Activated CD8-positive, alpha-beta memory T cell treated with anti-CD3 and anti-CD28 coated beads, Interleukin-2, amount 50 U/mL, for 48 hours (primary cell): ENCODE measurements at regions not wholly inside any gene's neighbourhood (a gene's known extent, or its start where the extent isn't known, plus 50 kb on each side); places are given as distances from the start of the nearest gene placed in this dataset.

Experiments
- DNase-seq: peaks from one replicate; pipeline ENCODE4 v3.0.0-alpha.2; 2020

- no peak for DNase-seq
These were observed 174.3 kb upstream of the CCND2 start for GRCh38 chr12:4099276-4099675.

GRCh38 chr12:4091016-4091743, 182.4 kb upstream of the CCND2 start:
- no peak for DNase-seq

- DNase-seq: no peak
These were observed 183.6 kb upstream of the CCND2 start for GRCh38 chr12:4089956-4090355.

GRCh38 chr12:4089121-4089606, 184.4 kb upstream of the CCND2 start:
- no peak for DNase-seq

GRCh38 chr12:4088451-4088850, 185.1 kb upstream of the CCND2 start:
- DNase-seq: no peak

- DNase-seq: no peak
These were observed 187.1 kb upstream of the CCND2 start for GRCh38 chr12:4086481-4086880.

- no peak for DNase-seq
These were observed 189.0 kb upstream of the CCND2 start for GRCh38 chr12:4084573-4084972.

GRCh38 chr12:4082809-4083403, 190.7 kb upstream of the CCND2 start:
- no peak for DNase-seq

- no peak for DNase-seq
These were observed 193.3 kb upstream of the CCND2 start for GRCh38 chr12:4080213-4080612.

- DNase-seq: no peak
These were observed 199.4 kb upstream of the CCND2 start for GRCh38 chr12:4074129-4074528.

- no peak for DNase-seq
These were observed 196.4 kb upstream of the PARP11 start for GRCh38 chr12:4069670-4070010.

GRCh38 chr12:4068981-4069669, 195.9 kb upstream of the PARP11 start:
- no peak for DNase-seq

GRCh38 chr12:4064008-4064407, 190.8 kb upstream of the PARP11 start:
- no peak for DNase-seq

GRCh38 chr12:4059898-4060568, 186.8 kb upstream of the PARP11 start:
- no peak for DNase-seq

GRCh38 chr12:4056910-4057845, 184.0 kb upstream of the PARP11 start:
- DNase-seq: no peak

- no peak for DNase-seq
These were observed 181.4 kb upstream of the PARP11 start for GRCh38 chr12:4054630-4055029.

- no peak for DNase-seq
These were observed 179.5 kb upstream of the PARP11 start for GRCh38 chr12:4052691-4053090.

- no peak for DNase-seq
These were observed 178.4 kb upstream of the PARP11 start for GRCh38 chr12:4051596-4051995.

- no peak for DNase-seq
These were observed 177.1 kb upstream of the PARP11 start for GRCh38 chr12:4050340-4050739.

GRCh38 chr12:4049298-4050080, 176.3 kb upstream of the PARP11 start:
- no peak for DNase-seq

- DNase-seq: no peak
These were observed 174.2 kb upstream of the PARP11 start for GRCh38 chr12:4047421-4047820.

GRCh38 chr12:4046495-4046840, 173.3 kb upstream of the PARP11 start:
- no peak for DNase-seq
